GM21423 (cell line): ENCODE measurements at regions not wholly inside any gene's neighbourhood (a gene's known extent, or its start where the extent isn't known, plus 50 kb on each side); places are given as distances from the start of the nearest gene placed in this dataset.
"Not testable (repeated sequence)": the region's sequence is repeated elsewhere in the genome, so short reads cannot be mapped to it uniquely, and the experiment has no call there.

ENCODE experiments used
- ATAC-seq: cut with Tn5 transposase; IDR thresholded peaks from one replicate; pipeline ENCODE4 v1.9.1; 2021; ENCODE audit warnings: mild to moderate bottlenecking, moderate library complexity; ENCODE audit not compliant: unreplicated experiment

- ATAC-seq = no peak
Measured at GRCh38 chr4:28007693-28008092, 1147.1 kb downstream of the STIM2 start.

- ATAC-seq = no peak
Measured at GRCh38 chr4:28009541-28009940, 1148.9 kb downstream of the STIM2 start.

GRCh38 chr4:28010577-28011240 lies 1150.1 kb downstream of the STIM2 start:
- ATAC-seq = no peak

GRCh38 chr4:28014469-28014868 lies 1153.8 kb downstream of the STIM2 start:
- ATAC-seq = no peak

GRCh38 chr4:28015996-28016395 lies 1155.4 kb downstream of the STIM2 start:
- no peak for ATAC-seq

GRCh38 chr4:28038253-28038652 lies 1177.6 kb downstream of the STIM2 start:
- not testable (repeated sequence) for ATAC-seq

GRCh38 chr4:28062562-28062961 lies 1201.9 kb downstream of the STIM2 start:
- no peak for ATAC-seq

GRCh38 chr4:28073860-28074555 lies 1213.4 kb downstream of the STIM2 start:
- no peak for ATAC-seq

- no peak for ATAC-seq
Measured at GRCh38 chr4:28075401-28075956, 1214.8 kb downstream of the STIM2 start.

- ATAC-seq = not testable (repeated sequence)
Measured at GRCh38 chr4:28077203-28077602, 1216.6 kb downstream of the STIM2 start.

- ATAC-seq = no peak
Measured at GRCh38 chr4:28082686-28083390, 1222.2 kb downstream of the STIM2 start.

- no peak for ATAC-seq
Measured at GRCh38 chr4:28092610-28093009, 1232.0 kb downstream of the STIM2 start.

GRCh38 chr4:28093071-28093470 lies 1232.4 kb downstream of the STIM2 start:
- ATAC-seq = no peak

- no peak for ATAC-seq
Measured at GRCh38 chr4:28101583-28101982, 1240.9 kb downstream of the STIM2 start.

GRCh38 chr4:28105271-28105859 lies 1244.7 kb downstream of the STIM2 start:
- no peak for ATAC-seq

GRCh38 chr4:28106155-28106554 lies 1245.5 kb downstream of the STIM2 start:
- no peak for ATAC-seq

GRCh38 chr4:28109801-28110200 lies 1249.2 kb downstream of the STIM2 start:
- ATAC-seq = no peak

- not testable (repeated sequence) for ATAC-seq
Measured at GRCh38 chr4:28112691-28113335, 1252.2 kb downstream of the STIM2 start.

GRCh38 chr4:28113586-28113985 lies 1252.9 kb downstream of the STIM2 start:
- not testable (repeated sequence) for ATAC-seq

GRCh38 chr4:28116526-28117083 lies 1256.0 kb downstream of the STIM2 start:
- ATAC-seq = not testable (repeated sequence)
